Coronary artery (tissue), 2 donors: ENCODE measurements at regions not wholly inside any gene's neighbourhood (a gene's known extent, or its start where the extent isn't known, plus 50 kb on each side); places are given as distances from the start of the nearest gene placed in this dataset.

Source experiments
- DNase-seq: peaks from one replicate; pipeline ENCODE4 v3.0.0-alpha.2; 2017; ENCODE audit warnings: low spot score
- H3K27ac ChIP-seq, 2 donors: fragments of 200-600 bp; sonication (generic); one replicate each; pipeline ENCODE4 v1.5.1; 2016 to 2019
- H3K4me3 ChIP-seq: fragments of 200-600 bp; sonication (generic); 2 replicates; pipeline ENCODE4 v1.5.1; 2016; ENCODE audit warnings: mild to moderate bottlenecking, moderate library complexity
- TF ChIP-seq, protein P1 (sequence below): fragments of 200-600 bp; sonication (generic); IDR thresholded peaks from one replicate; pipeline ENCODE4 v1.5.1; 2019; ENCODE audit warnings: antibody characterized with exemption

DNA sequence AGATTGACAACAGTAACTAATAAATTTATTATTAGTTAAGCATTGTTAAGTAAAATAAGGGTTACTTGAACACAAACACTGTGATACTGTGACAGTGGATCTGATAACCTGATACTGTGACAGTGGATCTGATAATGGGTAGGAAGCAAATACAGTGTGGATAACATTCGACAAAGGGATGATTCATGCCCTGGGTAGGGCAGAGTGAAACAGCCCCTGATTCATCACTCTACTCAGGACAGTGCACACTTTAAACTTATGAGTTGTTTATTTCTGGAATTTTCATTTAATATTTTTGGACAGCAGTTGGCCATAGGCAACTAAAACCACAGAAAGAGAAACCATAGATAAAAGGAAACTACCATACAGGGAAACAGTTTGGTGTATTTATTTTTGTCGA is 60.8 kb upstream of the CTSC start:
- DNase-seq, result no peak
- H3K27ac ChIP-seq, result no peak overlapping the region
- H3K4me3 ChIP-seq, result no peak overlapping the region
- TF ChIP-seq, protein P1, sequence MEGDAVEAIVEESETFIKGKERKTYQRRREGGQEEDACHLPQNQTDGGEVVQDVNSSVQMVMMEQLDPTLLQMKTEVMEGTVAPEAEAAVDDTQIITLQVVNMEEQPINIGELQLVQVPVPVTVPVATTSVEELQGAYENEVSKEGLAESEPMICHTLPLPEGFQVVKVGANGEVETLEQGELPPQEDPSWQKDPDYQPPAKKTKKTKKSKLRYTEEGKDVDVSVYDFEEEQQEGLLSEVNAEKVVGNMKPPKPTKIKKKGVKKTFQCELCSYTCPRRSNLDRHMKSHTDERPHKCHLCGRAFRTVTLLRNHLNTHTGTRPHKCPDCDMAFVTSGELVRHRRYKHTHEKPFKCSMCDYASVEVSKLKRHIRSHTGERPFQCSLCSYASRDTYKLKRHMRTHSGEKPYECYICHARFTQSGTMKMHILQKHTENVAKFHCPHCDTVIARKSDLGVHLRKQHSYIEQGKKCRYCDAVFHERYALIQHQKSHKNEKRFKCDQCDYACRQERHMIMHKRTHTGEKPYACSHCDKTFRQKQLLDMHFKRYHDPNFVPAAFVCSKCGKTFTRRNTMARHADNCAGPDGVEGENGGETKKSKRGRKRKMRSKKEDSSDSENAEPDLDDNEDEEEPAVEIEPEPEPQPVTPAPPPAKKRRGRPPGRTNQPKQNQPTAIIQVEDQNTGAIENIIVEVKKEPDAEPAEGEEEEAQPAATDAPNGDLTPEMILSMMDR, result no peak

DNA sequence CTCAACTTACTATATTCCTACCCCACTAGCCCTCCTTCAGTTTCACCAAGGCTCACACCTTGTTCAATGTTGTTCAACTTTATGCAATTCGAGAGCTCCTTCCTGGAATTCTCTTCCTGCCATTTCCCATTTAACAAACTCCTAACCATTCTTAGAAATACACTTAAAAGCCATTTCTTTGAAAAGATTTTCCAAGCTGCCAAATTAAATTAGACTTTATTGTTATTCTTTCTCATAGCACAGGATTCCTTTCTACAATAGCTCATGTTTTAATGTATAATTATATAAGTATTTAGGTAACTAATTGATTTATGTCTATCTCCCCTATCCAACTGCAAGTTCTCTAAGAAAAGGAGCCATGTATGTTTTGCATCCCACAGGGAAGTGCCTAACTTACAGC is 52.7 kb upstream of the CTSC start:
- Histone ChIP-seq H3K27ac (no peak overlapping the region), H3K4me3 (no peak overlapping the region)
- no peak for DNase-seq
- TF ChIP-seq, protein P1, result no peak

DNA sequence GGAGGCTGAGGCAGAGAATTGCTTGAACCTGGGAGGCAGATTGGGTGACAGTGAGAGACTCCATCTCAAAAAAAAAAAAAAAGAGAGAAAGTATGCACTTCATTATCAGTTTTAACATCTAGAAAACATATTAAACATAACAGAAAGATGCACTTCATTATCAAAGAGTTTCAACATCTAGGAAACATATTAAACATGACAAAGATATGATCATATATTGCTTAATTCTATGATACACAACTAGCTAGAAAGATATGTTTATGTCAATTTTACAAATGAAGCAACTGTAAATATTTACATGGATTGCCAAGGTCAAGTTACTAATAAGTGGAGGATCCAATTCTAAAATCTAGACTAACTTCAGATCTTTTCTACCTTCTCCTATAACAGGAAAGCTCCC is 50.4 kb upstream of the CTSC start:
- H3K4me3 ChIP-seq, result no peak overlapping the region
- TF ChIP-seq, protein P1, result no peak
- DNase-seq, result no peak
- no peak overlapping the region for H3K27ac ChIP-seq
